Nephron (organoid): ENCODE measurements at regions not wholly inside any gene's neighbourhood (a gene's known extent, or its start where the extent isn't known, plus 50 kb on each side); places are given as distances from the start of the nearest gene placed in this dataset.

Source experiments
- H3K27ac Mint-ChIP-seq, 3 experiments: 2 replicates each; pipeline ENCODE4 v1.8.0; 2020; ENCODE audit warnings: mixed read lengths in 3 of 3, mild to moderate bottlenecking in 2 of 3, moderate library complexity in 1 of 3
- H3K27me3 Mint-ChIP-seq: 2 replicates; pipeline ENCODE4 v1.8.0; 2021; ENCODE audit warnings: low read depth, mild to moderate bottlenecking, moderate library complexity, mixed read lengths
- H3K36me3 Mint-ChIP-seq: 2 replicates; pipeline ENCODE4 v1.8.0; 2020; ENCODE audit warnings: low read depth, mixed read lengths
- H3K4me1 Mint-ChIP-seq: 2 replicates; pipeline ENCODE4 v1.8.0; 2020; ENCODE audit warnings: mixed read lengths
- H3K4me3 Mint-ChIP-seq, 3 experiments: 2 replicates each; pipeline ENCODE4 v1.8.0; 2020; ENCODE audit warnings: mild to moderate bottlenecking in 3 of 3, mixed read lengths in 3 of 3, moderate library complexity in 2 of 3
- H3K9me3 Mint-ChIP-seq: 2 replicates; pipeline ENCODE4 v1.8.0; 2020; ENCODE audit warnings: mixed read lengths
- TF ChIP-seq, protein P1 (sequence below), 3 experiments: fragments of 200-600 bp; sonication (generic); IDR thresholded peaks; one replicate each; pipeline ENCODE4 v1.5.0; 2021; ENCODE audit warnings: antibody characterized with exemption in 3 of 3; ENCODE audit not compliant: unreplicated experiment in 3 of 3

DNA sequence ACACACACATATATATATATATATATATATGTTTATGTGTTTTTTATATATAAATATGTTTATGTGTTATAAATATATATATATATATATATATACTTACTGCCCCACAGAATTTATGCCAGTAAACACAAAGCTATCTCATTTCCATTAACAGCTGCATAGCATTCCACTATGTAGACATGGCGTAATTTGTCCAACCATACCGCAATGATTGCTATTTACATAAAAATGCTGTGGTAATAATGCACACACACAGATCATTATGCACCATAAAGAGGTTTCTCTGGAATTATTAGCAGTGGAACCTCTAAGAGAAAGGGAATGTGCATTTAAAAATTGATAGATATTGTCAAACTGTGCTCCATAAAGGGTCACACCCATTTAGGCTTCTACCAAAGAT lies 150.1 kb downstream of the CEP120 start:
- Mint-ChIP-seq H3K4me3 (no peak overlapping the region), H3K36me3 (no peaks in the 10 kb centered on the region), H3K27me3 (no peaks in the 10 kb centered on the region), H3K27ac (no peak overlapping the region), H3K9me3 (no peaks in the 10 kb centered on the region), H3K4me1 (no peaks in the 10 kb centered on the region)
- TF ChIP-seq, protein P1, sequence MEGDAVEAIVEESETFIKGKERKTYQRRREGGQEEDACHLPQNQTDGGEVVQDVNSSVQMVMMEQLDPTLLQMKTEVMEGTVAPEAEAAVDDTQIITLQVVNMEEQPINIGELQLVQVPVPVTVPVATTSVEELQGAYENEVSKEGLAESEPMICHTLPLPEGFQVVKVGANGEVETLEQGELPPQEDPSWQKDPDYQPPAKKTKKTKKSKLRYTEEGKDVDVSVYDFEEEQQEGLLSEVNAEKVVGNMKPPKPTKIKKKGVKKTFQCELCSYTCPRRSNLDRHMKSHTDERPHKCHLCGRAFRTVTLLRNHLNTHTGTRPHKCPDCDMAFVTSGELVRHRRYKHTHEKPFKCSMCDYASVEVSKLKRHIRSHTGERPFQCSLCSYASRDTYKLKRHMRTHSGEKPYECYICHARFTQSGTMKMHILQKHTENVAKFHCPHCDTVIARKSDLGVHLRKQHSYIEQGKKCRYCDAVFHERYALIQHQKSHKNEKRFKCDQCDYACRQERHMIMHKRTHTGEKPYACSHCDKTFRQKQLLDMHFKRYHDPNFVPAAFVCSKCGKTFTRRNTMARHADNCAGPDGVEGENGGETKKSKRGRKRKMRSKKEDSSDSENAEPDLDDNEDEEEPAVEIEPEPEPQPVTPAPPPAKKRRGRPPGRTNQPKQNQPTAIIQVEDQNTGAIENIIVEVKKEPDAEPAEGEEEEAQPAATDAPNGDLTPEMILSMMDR (IDR thresholded peaks at IDR 0.05; ENCODE audit: unreplicated experiment in 3 of 3) = no peak

DNA sequence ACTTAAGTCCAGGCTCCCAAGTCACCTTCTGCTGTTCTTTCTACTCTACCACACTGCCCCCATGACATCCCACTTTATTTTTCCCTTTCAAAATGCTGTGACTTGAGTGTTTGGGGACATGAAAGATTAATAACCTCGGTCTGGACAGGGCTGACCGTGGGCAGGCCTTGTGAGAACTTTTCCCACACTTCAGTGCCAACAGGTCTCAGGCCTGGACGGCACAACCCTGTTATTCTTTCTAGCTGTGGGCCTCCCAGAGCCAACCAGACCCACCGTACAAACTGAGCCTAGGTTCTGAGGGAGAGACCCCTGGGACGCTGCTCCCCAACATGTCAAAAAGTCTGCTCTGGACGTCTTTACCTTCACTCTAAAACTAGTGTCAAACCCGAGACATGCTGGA lies 153.4 kb downstream of the CEP120 start:
- no peaks in the 10 kb centered on the region for H3K27me3 Mint-ChIP-seq
- no peak overlapping the region for H3K4me3 Mint-ChIP-seq
- no peaks in the 10 kb centered on the region for H3K4me1 Mint-ChIP-seq
- no peaks in the 10 kb centered on the region for H3K36me3 Mint-ChIP-seq
- TF ChIP-seq, protein P1 (IDR thresholded peaks at IDR 0.05; ENCODE audit: unreplicated experiment in 3 of 3) = no peak
- H3K27ac Mint-ChIP-seq = peak overlapping the region in 1 of 3 experiments; percentile 20
- no peaks in the 10 kb centered on the region for H3K9me3 Mint-ChIP-seq

DNA sequence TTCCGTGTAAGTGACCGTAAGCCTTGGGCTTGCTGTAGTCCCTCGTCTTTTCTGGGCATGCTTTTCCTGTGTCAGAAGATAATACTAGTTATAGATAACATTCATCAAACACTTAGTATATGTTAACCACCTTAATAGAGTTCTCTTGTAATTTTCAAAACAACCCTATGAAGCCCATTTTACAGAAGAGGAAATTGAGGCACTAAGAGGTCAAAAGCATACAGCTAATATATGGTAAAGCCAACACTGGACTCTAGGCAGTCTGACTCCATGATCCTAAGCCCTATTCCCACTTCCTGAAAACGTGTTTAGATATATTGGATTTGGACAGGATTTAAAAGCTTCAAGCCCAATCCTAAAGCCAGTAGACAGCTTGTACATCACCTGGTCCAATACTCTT lies 153.8 kb downstream of the CEP120 start:
- TF ChIP-seq, protein P1 (IDR thresholded peaks at IDR 0.05; ENCODE audit: unreplicated experiment in 3 of 3) = no peak
- H3K36me3 Mint-ChIP-seq = no peaks in the 10 kb centered on the region
- no peaks in the 10 kb centered on the region for H3K9me3 Mint-ChIP-seq
- H3K27me3 Mint-ChIP-seq = no peaks in the 10 kb centered on the region
- no peak overlapping the region for H3K4me3 Mint-ChIP-seq
- no peaks in the 10 kb centered on the region for H3K4me1 Mint-ChIP-seq
- no peak overlapping the region for H3K27ac Mint-ChIP-seq

DNA sequence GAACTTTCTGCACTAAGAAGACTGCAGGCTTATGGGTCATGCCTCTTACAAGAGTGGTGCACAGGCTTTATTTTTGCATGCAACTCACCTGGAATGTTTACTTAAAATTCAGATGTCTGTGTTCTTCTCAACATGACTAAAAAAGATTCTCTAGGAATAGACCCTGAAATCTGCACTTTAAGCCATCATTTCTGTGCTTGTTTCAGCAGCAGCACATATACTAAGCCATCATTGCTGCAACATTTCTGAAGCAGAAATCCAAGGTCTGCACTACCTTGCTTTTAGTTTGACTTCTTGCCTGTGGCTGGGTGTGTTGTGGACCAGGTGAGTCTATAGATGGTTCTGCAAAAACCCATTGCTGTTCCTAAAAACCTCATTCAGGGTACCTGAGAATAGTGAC lies 156.8 kb downstream of the CEP120 start:
- TF ChIP-seq, protein P1 (IDR thresholded peaks at IDR 0.05; ENCODE audit: unreplicated experiment in 3 of 3) = no peak
- no peaks in the 10 kb centered on the region for H3K9me3 Mint-ChIP-seq
- H3K27me3 Mint-ChIP-seq = no peaks in the 10 kb centered on the region
- H3K4me1 Mint-ChIP-seq = no peaks in the 10 kb centered on the region
- no peak overlapping the region for H3K27ac Mint-ChIP-seq
- H3K36me3 Mint-ChIP-seq = no peaks in the 10 kb centered on the region
- H3K4me3 Mint-ChIP-seq = no peak overlapping the region

DNA sequence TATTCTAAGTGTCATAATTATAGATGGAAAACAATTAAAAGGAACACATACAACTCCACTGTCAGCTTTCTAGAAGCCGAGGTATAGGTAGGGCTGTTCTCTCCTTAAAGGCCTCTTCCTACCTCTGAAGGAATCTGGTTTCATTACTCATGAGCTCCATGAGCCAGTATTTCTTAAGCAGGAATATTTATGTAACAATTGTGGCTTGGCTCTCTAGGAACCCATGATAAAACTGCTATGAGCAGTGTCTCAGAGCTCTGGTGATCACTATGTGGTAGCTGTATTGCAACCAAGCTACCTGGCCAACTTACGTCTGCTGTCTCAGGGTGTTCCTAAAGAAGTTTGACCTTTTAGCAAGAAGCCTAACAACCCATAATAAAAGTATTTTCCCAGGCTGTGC lies 157.7 kb downstream of the CEP120 start:
- no peaks in the 10 kb centered on the region for H3K9me3 Mint-ChIP-seq
- no peaks in the 10 kb centered on the region for H3K36me3 Mint-ChIP-seq
- no peak overlapping the region for H3K27ac Mint-ChIP-seq
- TF ChIP-seq, protein P1 (IDR thresholded peaks at IDR 0.05; ENCODE audit: unreplicated experiment in 3 of 3) = no peak
- H3K4me1 Mint-ChIP-seq = no peaks in the 10 kb centered on the region
- no peak overlapping the region for H3K4me3 Mint-ChIP-seq
- H3K27me3 Mint-ChIP-seq = no peaks in the 10 kb centered on the region

DNA sequence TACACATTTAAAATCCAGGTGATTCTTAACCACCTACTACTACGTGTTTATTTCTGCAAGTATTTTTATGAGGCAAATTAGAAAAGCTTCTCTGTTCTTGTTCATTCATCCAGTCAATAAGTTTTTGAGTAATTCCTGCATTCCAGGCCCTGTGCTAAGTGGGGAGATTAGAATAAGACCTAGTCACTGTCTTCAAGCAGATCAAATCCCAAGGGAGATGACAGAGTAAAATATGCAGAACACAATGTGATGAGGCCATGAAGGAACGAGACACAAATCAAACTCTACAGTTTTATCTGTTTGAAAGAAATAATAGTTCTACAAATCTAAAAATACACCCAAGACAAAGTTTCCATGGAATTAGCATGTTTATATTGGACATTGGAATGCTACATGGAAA lies 158.8 kb downstream of the CEP120 start:
- no peaks in the 10 kb centered on the region for H3K36me3 Mint-ChIP-seq
- H3K27me3 Mint-ChIP-seq = no peaks in the 10 kb centered on the region
- H3K9me3 Mint-ChIP-seq = peaks cover 3% of the 10 kb centered on the region
- H3K4me3 Mint-ChIP-seq = no peak overlapping the region
- no peak overlapping the region for H3K27ac Mint-ChIP-seq
- H3K4me1 Mint-ChIP-seq = no peaks in the 10 kb centered on the region
- TF ChIP-seq, protein P1 (IDR thresholded peaks at IDR 0.05; ENCODE audit: unreplicated experiment in 3 of 3) = no peak
